Endothelial cell (in vitro differentiated cells): ENCODE measurements at regions not wholly inside any gene's neighbourhood (a gene's known extent, or its start where the extent isn't known, plus 50 kb on each side); places are given as distances from the start of the nearest gene placed in this dataset.

ENCODE experiments used
- DNase-seq: peaks from one replicate; pipeline ENCODE4 v3.0.0; 2021; ENCODE audit warnings: low spot score
- H3K27ac Mint-ChIP-seq: one replicate; pipeline ENCODE4 v1.8.0; 2021; ENCODE audit warnings: mixed read lengths, inconsistent platforms; ENCODE audit not compliant: unreplicated experiment
- H3K27me3 Mint-ChIP-seq: one replicate; pipeline ENCODE4 v1.8.0; 2021; ENCODE audit warnings: mild to moderate bottlenecking, moderate library complexity, mixed read lengths, inconsistent platforms; ENCODE audit not compliant: unreplicated experiment
- H3K36me3 Mint-ChIP-seq: one replicate; pipeline ENCODE4 v1.8.0; 2021; ENCODE audit warnings: mild to moderate bottlenecking, low read depth, mixed read lengths, inconsistent platforms; ENCODE audit not compliant: unreplicated experiment
- H3K4me1 Mint-ChIP-seq: one replicate; pipeline ENCODE4 v1.8.0; 2021; ENCODE audit warnings: mild to moderate bottlenecking, mixed read lengths, inconsistent platforms; ENCODE audit not compliant: unreplicated experiment
- H3K4me3 Mint-ChIP-seq: one replicate; pipeline ENCODE4 v1.8.0; 2021; ENCODE audit warnings: mild to moderate bottlenecking, mixed read lengths, inconsistent platforms; ENCODE audit not compliant: unreplicated experiment
- H3K9me3 Mint-ChIP-seq: one replicate; pipeline ENCODE4 v1.8.0; 2021; ENCODE audit warnings: mixed read lengths, inconsistent platforms; ENCODE audit not compliant: unreplicated experiment
- CTCF ChIP-seq: fragments of 200-600 bp; sonication (generic); IDR thresholded peaks from one replicate; pipeline ENCODE4 v1.5.0; 2021; ENCODE audit warnings: antibody characterized with exemption; ENCODE audit not compliant: unreplicated experiment

GRCh38 chr3:147962408-147963164 lies 553.4 kb downstream of the ZIC1 start:
- Mint-ChIP-seq H3K27me3 (no peaks in the 10 kb centered on the region), H3K36me3 (no peaks in the 10 kb centered on the region), H3K27ac (no peak overlapping the region), H3K4me1 (peaks cover 6% of the 10 kb centered on the region), H3K9me3 (no peaks in the 10 kb centered on the region), H3K4me3 (no peak overlapping the region)
- TF ChIP-seq CTCF: no peak
- DNase-seq: no peak

- no peak overlapping the region for H3K4me3 Mint-ChIP-seq
- no peak for TF ChIP-seq CTCF
- H3K27me3 Mint-ChIP-seq: no peaks in the 10 kb centered on the region
- no peak overlapping the region for H3K27ac Mint-ChIP-seq
- no peak for DNase-seq
- peaks cover 6% of the 10 kb centered on the region for H3K4me1 Mint-ChIP-seq
- no peaks in the 10 kb centered on the region for H3K9me3 Mint-ChIP-seq
- no peaks in the 10 kb centered on the region for H3K36me3 Mint-ChIP-seq
Observed at GRCh38 chr3:147963711-147964110, 554.5 kb downstream of the ZIC1 start.

- peaks cover 9% of the 10 kb centered on the region for H3K4me1 Mint-ChIP-seq
- no peaks in the 10 kb centered on the region for H3K27me3 Mint-ChIP-seq
- no peak overlapping the region for H3K27ac Mint-ChIP-seq
- H3K36me3 Mint-ChIP-seq: no peaks in the 10 kb centered on the region
- TF ChIP-seq CTCF: no peak
- H3K4me3 Mint-ChIP-seq: no peak overlapping the region
- no peaks in the 10 kb centered on the region for H3K9me3 Mint-ChIP-seq
- no peak for DNase-seq
Observed at GRCh38 chr3:147975165-147975564, 566.0 kb downstream of the ZIC1 start.

GRCh38 chr3:147977001-147977400 lies 567.8 kb downstream of the ZIC1 start:
- Mint-ChIP-seq H3K36me3 (no peaks in the 10 kb centered on the region), H3K4me3 (no peak overlapping the region), H3K4me1 (peaks cover 9% of the 10 kb centered on the region), H3K27me3 (no peaks in the 10 kb centered on the region), H3K27ac (no peak overlapping the region), H3K9me3 (no peaks in the 10 kb centered on the region)
- no peak for DNase-seq
- TF ChIP-seq CTCF: no peak

GRCh38 chr3:147987549-147987948 lies 578.4 kb downstream of the ZIC1 start:
- Mint-ChIP-seq H3K27ac (no peak overlapping the region), H3K4me3 (no peak overlapping the region), H3K27me3 (no peaks in the 10 kb centered on the region), H3K36me3 (no peaks in the 10 kb centered on the region), H3K9me3 (no peaks in the 10 kb centered on the region), H3K4me1 (no peaks in the 10 kb centered on the region)
- TF ChIP-seq CTCF: no peak
- DNase-seq: no peak
